Stromal cell of bone marrow (primary cell): ENCODE measurements at regions not wholly inside any gene's neighbourhood (a gene's known extent, or its start where the extent isn't known, plus 50 kb on each side); places are given as distances from the start of the nearest gene placed in this dataset.
"Not testable (repeated sequence)": the region's sequence is repeated elsewhere in the genome, so short reads cannot be mapped to it uniquely, and the experiment has no call there.

Experiments used
- DNase-seq: peaks from one replicate; pipeline ENCODE4 v3.0.0-alpha.2; 2012; ENCODE audit warnings: low read depth

DNA sequence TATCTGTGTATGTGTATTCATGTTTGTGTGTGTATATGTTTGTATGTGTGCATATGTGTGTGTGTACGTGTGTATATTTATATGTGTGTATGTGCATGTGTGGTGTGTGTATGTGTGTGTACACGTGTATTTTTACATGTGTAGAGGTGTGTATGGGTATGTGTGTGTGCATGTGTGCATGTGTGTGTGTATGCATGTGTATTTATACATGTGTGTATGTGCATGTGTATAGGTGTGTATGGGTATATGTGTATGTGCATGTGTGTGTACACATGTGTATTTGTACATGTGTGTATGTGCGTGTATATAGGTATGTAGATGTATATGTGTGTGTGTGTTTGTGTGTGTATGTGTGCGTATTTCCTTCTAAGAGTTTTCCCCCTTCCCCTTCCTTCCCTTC, 207.7 kb upstream of the ATP6AP2 start:
- no peak for DNase-seq

DNA sequence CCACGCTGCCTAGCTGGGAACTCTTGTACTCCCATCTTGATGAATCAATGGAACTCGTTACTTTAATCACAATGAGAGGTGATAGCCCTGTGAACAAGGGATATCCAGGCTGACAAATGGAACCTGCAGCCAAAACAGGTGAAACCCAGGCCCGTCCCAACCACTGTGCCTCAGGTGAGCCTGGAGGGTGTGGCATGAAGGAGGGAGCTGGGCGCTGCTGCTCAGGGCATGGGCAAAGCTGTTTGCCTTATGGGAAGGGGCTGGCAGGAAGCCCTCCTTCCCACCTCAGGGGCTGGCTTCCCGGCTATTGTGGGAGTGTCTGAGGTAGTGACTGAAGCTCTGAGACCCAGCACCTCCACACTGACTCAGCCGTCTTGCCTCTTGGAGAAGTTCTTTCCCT, 209.4 kb upstream of the ATP6AP2 start:
- DNase-seq = no peak

DNA sequence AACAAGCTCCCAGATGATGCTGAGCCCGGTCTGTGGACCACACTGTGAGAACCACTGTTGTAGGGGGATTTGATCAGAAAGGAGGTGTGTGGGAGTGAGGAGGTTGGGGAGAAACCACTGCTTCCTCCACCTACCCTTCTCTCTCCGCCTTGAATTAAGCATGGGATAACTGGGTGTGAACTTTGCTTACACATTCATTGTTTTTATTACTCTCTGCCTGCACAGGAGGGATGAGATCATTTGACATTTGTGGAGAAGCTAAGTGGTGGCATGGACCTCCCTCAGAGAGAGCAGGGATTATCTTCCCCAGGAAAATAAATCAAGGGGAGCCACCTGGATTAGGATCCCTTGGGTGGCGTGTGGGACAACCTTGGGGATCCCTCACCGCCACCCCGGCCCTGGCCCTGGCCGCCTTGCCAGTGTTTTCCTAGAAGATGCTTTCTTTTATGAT, 212.1 kb upstream of the ATP6AP2 start:
- DNase-seq = no peak

DNA sequence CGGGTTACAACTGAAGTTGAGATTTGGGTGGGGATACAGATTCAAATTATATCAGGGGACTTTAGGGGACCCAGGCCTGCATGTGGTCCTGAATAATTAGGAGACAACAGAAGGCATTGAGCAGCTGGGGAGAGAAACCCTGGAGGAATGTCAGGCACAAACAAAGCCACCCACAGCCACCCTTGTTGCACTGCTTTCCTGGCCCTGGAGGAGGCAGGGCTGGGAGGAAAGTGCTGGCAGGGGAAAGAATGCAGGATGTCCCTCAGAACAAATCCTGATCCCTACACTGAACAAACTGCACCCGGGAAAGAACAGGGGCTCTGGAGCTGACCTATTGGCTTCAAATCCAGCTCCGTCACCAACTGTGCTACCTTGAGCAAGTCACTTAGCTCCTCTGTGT, 214.1 kb upstream of the ATP6AP2 start:
- DNase-seq = no peak

DNA sequence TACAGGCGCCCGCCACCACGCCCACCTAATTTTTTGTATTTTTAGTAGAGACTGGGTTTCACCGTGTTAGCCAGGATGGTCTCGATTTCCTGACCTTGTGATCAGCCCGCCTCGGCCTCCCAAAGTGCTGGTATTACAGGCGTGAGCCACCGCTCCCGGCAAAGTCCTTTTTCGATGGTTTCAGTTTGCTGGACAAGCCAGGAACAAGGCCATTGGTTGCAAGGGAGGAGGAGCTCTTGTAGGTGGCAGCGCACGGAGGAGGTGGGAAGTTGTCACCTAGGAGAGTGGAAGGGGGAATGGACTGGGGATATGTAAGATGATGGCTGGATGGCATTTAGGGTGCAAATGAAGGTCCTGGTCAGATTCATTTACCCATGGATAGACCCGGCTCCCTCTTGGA, 218.5 kb upstream of the ATP6AP2 start:
- not testable (repeated sequence) for DNase-seq

DNA sequence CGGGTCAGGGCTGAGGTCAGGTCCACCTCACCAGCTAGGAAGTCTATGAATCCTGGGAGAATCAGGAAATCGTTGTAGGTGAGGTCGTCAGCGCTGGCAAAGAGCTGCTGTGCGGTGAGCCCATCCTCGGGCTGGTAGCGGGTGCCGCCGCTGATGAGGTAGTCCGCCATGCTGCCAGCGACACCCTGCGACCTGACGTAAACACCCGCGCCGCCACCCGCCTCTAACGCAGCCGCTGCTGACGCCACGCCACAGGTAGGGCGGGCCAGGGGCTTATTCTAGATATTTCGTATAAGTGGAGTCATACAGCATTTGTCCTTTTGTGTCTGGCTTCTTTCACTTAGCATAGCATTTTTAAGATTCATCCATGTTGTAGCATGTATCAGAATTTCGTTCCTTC, 220.2 kb upstream of the ATP6AP2 start:
- no peak for DNase-seq

DNA sequence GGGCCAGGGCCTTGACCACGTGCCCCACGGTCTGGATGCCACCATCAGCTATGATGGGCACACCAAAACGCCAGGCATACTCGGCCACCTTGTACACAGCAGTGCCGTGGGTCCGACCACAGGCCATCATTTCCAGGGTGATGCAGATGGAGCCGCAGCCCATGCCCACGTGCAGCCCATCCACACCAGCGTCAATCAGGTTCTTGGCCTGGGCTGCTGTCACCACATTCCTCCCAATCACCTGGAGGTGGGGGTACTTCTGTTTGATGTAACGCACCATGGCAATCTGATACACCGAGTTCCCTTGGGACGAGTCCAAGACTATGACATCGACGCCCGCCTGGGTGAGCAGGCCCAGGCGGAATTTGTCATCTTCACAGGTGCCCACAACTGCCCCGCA, 221.2 kb upstream of the ATP6AP2 start:
- DNase-seq = no peak

DNA sequence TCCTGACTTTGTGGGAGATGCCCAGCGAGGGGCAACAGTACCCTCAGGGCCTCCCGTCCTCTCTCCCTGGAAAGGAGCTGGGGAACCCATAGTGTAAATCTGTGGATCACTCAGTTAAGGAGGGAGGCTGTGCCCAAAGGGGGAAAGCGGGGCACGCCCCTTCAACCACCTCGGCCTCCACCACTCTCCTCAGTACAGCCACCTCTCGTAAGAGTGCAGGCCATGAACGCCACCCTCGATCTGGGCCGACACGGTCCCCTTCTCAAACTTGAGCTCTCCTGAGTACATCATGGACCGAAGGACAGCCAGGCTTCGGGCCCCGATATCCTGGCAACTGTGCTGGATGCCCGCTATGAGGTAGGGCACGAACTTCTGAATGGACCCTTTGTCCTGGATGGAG, 221.8 kb upstream of the ATP6AP2 start:
- DNase-seq = no peak

DNA sequence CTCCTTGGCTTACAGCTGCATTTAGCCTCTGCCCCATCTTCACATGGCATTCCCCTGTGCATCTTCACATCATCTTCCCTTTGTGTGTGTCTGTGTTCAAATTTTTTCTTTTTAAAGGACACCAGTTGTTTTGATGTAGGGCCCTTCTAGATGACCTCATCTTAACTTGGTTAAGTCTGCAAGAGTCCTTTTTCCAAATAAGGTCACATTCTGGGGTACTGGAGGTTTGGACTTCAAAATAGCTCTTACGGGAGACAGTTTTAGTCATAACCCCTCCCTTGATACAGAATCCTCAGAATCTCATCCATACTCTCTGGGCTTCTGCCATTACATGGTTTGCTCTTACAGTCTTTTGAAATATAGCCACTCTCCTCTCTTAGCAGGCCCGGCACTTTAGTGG, 231.5 kb upstream of the ATP6AP2 start:
- peak; percentile 3 for DNase-seq

DNA sequence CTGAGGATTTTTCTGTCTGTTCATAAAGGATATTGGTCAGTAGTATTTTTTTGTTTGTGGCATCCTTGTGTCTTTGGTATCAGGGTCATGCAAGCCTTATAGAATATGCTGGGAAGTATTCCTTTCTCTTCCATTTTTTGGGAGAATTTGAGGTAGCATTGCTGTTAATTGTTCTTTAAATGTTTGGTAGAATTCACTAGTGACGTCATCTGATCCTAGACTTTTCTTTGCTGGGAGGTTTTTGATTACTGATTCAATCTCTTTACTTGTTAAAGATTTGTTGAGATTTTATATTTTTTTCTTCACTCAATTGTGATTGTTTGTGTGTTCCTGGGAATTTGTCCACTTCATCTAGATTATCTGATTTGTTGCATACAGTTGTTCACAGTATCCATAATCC, 234.4 kb upstream of the ATP6AP2 start:
- no peak for DNase-seq

DNA sequence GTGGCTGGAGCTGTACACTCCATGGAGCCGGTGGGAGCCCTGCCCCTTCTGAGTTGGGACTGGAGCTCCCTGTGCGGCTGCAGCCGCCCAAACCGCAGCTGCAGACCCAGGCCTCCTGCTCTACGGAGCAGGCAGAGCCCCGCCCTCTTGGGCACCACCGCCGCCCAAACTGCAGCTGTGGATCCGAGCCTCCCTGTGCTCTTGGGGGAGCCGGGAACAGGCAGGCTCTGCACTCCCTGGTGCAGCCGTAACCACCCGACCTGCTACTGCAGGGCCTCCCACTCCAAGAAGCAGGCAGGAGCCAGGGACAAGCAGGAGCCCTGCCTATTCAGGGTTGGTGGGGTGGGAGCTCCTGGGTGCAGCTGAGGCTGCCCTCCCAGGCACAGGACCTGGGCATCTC, 237.5 kb upstream of the ATP6AP2 start:
- no peak for DNase-seq

DNA sequence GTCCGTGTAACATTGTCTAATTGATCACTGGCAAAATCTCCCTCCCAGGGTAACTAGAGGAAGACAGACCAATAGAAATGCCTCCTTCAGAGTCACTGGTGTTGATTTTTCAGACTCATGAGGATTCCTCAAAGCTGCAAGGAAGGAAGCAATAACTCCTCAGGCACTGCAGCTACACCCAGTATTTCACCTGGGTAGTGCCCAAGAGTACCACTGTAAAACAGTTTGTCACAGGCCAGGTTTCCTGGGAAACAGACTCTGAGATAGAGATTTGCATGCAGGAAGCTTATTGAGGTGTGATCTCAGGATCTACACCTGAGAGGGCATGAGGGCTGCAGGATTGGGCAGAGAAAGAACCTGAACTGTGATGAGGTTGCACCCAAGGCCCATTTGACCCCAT, 240.7 kb upstream of the ATP6AP2 start:
- DNase-seq = no peak

DNA sequence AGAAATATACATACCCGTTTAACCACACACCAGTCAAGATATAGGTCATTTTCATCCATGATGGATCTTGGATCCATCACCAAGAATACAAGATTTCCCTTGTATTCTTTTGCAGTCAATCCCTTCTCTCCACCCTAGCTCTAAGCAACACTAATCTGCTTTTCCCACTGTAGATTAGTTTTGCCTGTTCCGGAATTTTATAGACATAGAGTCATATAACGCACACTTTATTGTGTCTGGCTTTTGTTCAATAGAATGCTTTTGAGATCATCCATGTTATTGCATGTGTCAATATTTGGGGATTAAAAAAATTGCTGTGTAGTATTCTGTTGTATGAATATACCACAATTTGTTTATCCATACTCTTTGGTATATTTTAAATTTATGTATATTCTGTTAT, 235.6 kb upstream of the BCOR start:
- DNase-seq = no peak

DNA sequence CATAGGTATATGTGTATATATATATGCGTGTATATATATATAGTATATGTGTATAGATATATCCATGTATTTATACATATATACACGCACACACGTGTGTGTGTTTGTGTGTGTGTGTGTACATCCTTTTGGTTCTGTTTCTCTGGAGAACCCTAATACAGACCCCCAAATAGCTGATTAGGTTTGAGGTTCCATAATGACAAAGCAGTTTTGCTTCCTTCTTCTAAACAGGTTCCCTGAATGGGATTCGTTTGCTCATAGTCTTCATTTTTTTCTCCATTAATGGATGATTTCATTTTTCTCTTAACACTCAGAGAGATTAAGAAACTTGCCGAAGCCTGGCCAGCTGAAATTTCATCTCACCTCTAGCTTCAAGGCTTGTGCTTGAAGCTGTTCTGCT, 234.0 kb upstream of the BCOR start:
- no peak for DNase-seq

DNA sequence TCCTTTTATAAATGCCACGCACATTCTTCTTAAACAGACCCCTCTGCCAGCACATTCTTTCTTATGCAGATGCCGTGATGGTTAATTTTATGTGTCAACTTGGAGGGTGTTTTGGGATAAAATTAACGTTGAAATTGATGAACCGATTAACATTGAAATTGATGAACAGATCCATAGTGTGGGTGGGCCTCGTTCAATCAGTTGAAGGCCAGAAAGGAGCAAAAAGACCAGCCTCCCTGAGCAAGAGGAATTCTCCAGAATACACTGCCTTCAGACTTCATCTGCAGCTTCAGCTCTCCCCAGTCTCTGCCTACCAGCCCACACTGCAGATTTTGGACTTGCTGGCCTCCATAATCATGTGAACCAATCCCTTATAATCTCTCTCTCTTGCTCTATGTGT, 233.6 kb upstream of the BCOR start:
- no peak for DNase-seq

DNA sequence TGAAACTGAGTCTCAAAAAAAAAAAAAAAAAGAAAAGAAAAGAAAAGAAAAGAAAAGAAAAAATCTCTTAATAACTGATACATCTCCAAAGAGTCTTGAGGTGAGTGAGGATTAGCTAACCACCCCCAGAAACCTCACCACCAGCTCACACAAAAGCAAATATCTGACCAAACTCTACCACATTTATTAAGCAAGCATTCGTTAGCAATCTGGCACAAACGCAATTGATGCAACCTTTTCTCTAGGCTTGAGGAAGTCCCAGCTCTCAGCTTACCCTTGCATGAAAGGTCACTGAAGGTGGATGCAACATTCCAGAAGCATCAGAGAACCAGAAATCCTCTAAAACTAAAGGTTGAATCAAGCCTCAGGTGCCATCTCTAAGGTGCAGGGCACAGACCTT, 231.9 kb upstream of the BCOR start:
- DNase-seq = no peak

DNA sequence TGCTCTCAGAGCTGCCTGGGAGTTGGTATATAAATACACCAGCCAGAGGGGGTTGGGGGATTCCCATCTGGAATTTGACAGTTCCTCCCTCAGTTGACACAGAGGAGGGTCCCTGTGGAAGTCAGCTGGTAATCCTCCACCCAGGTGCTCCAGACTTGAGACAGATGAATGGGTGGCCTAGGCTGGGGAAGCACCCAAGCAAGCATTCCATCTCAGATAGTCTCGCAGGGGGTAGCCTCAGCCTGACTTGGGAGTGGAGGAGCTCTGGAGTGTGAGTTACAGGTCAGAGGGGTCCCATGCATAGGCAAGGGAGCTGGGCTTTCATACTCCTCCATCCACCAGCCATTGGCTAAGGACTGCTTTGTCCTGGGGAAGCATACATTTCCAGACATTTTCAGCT, 229.3 kb upstream of the BCOR start:
- DNase-seq = no peak

DNA sequence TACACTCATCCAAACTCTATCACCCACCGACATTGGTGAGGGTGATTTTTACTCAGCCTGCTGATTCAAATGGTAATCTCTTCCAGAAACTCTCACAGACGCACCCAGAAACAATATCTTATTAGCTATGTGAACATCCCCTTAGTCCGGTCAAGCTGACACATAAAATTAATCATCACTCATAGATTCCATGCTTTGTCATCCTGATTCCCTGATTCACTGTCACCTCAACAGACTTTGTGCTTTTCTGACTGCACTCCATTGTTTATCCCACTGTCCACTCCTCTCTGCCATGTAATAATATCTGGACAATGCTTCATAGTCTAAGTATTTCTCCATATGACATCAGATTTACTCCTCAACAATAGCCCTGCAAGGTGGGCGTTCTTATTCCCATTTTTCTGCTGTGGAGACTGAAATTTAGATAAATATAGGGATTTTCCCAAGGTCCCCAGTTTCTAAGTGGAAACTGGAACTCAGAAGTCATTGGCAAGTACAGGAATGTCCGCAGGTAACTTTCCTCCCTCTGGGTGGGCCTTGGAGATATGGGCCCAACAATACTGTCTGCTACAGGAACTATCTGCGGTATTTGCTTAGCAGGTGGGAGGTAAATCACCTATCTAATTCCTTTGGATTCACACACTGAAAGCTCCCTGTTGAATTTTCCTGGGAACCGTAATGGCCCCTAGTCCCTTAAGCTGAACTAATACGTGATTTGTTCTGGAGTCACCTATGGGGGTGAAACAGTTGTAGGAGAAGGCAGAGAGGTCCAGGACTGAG, 228.6 kb upstream of the BCOR start:
- no peak for DNase-seq

DNA sequence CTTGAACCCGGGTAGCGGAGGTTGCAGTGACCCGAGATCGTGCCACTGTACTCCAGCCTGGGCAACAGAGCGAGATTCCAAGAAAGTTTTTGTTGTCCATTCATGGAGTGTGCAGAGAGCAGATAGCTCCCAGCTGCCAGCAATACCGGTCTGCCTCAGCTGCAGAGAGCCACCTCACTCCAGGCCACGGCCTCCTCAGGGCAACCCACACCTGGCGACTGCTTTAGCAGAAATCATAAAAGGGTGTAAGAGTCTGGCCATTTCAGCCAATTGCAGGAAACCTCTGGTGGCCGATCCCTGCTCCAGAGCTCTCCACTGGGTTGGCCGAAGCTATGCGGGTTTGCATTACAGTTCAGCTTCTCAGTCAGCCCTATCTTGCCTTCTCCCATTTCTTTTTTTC, 227.4 kb upstream of the BCOR start:
- DNase-seq = no peak

DNA sequence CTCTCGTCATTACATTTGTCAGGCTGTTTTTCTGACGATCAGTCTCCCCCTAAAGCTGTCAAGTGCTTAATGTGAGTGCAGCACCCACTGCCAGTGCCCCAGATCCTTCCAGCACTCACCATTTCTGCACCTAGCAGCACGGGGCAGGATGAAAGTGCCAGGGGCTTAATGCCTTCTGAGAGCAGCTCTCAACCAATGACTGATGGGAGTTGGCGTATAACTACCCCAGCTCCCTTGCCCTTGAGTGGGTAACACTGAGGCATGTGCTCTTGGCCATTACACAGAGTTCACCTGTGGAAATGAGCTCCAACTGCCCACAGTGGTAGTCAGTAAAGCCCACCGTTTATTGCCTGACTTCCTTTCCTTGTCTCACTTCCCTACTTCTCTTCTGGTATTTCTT, 226.2 kb upstream of the BCOR start:
- DNase-seq = no peak

DNA sequence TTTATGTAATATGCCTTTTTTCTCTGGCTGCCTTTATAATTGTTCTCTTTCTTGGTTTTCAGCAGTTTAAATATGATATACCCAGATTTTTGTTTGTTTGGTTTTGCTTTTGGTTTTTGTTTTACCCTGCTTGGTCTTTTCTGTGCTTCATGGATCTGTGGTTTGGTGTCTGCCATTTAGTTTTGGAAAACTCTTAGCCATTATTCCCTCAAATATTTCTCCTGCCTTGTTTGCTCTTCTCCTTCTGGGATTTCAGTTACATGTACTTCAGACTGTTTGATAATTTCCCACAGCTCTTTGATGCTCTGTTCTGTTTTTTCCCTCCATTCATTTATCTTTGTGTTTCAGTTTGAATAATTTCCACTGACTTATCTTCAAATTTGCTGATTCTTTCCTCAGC, 223.1 kb upstream of the BCOR start:
- DNase-seq = no peak

DNA sequence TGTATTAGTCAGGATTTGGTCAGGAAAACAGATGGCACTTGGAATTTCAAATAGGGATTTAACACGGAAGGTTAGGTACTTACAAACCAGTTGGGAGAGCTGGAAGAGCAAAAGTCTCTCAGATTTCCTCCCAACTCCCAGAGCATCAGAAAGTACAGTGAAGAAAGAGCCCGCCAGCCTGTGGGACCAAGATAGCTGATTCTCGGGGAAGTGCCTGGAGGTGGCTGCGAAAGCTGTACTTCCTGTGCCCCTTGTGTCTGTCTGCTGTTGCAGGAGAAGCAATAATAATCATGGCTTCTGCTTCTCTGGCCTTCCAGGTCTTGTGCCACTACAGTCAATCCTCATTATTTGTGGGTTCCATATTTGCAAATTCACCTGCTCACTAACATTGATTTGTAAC, 221.0 kb upstream of the BCOR start:
- DNase-seq = no peak

DNA sequence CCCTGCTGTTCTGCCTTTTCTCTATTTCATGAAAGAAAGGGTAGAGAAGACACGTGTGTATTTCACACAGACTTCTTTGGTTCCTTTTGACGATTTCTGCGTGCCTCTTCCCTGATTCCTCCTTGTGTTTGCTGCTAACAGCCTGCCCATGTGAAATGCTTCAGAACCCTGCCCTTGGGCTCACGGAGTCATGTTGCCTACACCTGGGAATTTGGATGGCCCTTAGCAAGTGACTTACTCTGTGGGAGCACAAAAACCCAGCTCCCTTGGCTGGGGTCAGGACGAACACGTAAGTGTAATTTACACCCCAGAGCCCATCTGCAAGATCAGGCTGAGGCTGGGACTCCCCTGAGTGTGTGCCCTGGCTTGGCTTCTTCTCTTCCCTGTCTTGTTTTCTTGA, 220.3 kb upstream of the BCOR start:
- DNase-seq = no peak

DNA sequence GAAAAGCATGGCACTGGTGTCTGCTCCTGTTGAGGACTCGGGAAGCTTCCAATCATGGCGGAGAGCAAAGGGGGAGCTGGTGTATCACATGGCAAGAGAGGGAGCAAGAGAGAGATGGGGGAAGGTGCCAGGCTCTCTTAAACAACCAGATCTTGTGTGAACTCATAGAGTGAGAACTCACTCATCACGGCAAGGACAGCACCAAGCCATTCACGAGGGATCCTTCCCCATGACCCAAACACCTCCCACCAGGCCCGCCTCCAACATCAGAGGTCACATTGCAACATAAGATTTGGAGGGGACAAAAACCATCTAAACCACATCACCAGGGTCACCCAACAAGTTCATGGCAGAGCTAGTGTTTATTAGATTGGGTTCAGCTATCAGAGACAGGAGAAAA, 218.7 kb upstream of the BCOR start:
- DNase-seq = no peak

DNA sequence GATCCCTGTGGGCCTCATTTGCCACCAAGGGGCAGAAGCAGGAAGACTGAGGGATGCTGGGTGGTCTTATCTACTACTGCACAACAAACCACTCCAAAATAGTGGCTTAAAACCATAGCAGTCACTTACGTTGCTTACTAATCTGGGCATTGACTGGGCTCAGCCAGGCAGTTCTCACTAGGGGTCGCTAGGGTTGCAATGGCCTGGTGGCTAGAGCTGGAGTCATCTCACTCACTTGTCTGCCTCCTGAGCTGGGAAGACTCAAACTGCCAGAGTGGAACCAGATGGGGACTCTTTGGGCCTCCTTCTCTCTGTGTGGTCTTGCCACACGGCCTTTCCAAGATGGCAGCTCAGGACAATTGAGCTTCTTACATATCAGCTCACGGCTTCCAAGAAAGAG, 216.3 kb upstream of the BCOR start:
- DNase-seq = no peak
